ENCODE measurements at regions not wholly inside any gene's neighbourhood (a gene's known extent, or its start where the extent isn't known, plus 50 kb on each side); places are given as distances from the start of the nearest gene placed in this dataset.

- DNase-seq (no peak), ATAC-seq (ENCODE audit: insufficient read depth, low read depth) (no peak)
- H3K9me3 ChIP-seq (ENCODE audit: insufficient read depth, low read length, severe bottlenecking) = no peaks in the 10 kb centered on the region
- no peaks in the 10 kb centered on the region for H4K20me1 ChIP-seq (ENCODE audit: insufficient read depth, low read length)
- H3K9ac ChIP-seq (ENCODE audit: low read depth, low read length) = no peak overlapping the region
- no peak overlapping the region for H3K4me3 ChIP-seq (ENCODE audit: low read depth in 1 of 2, low read length in 2 of 2)
- TF ChIP-seq CTCF (IDR thresholded peaks at IDR 0.05; ENCODE audit: borderline replicate concordance, extremely low read depth, low read length, poor library complexity, severe bottlenecking) (no peak), EZH2 (IDR thresholded peaks at IDR 0.05; ENCODE audit: borderline replicate concordance, low read depth, low read length, severe bottlenecking) (no peak)
- no peaks in the 10 kb centered on the region for H3K27me3 ChIP-seq (ENCODE audit: insufficient read depth, low read length, poor library complexity)
- no peaks in the 10 kb centered on the region for H3K36me3 ChIP-seq (ENCODE audit: insufficient read depth, low read length)
- H2AFZ ChIP-seq (ENCODE audit: low read depth, low read length) = no peak overlapping the region
- no peak overlapping the region for H3K4me2 ChIP-seq (ENCODE audit: insufficient read depth, low read length)
- H3K4me1 ChIP-seq (ENCODE audit: insufficient read depth, low read length) = no peaks in the 10 kb centered on the region
- no peak overlapping the region for H3K27ac ChIP-seq (ENCODE audit: low read length)
- H3K79me2 ChIP-seq (ENCODE audit: insufficient read depth, low read length) = no peaks in the 10 kb centered on the region
Observed at GRCh38 chr11:92475819-92476218, 251.2 kb downstream of the FAT3 start.

- no peak overlapping the region for H3K9ac ChIP-seq (ENCODE audit: low read depth, low read length)
- H3K27ac ChIP-seq (ENCODE audit: low read length) = no peak overlapping the region
- no peaks in the 10 kb centered on the region for H3K79me2 ChIP-seq (ENCODE audit: insufficient read depth, low read length)
- H4K20me1 ChIP-seq (ENCODE audit: insufficient read depth, low read length) = no peaks in the 10 kb centered on the region
- no peak for DNase-seq
- no peaks in the 10 kb centered on the region for H3K4me1 ChIP-seq (ENCODE audit: insufficient read depth, low read length)
- TF ChIP-seq CTCF (IDR thresholded peaks at IDR 0.05; ENCODE audit: borderline replicate concordance, extremely low read depth, low read length, poor library complexity, severe bottlenecking) (no peak), EZH2 (IDR thresholded peaks at IDR 0.05; ENCODE audit: borderline replicate concordance, low read depth, low read length, severe bottlenecking) (no peak)
- no peak for ATAC-seq (ENCODE audit: insufficient read depth, low read depth)
- H3K9me3 ChIP-seq (ENCODE audit: insufficient read depth, low read length, severe bottlenecking) = no peaks in the 10 kb centered on the region
- H3K4me3 ChIP-seq (ENCODE audit: low read depth in 1 of 2, low read length in 2 of 2) = no peak overlapping the region
- H3K4me2 ChIP-seq (ENCODE audit: insufficient read depth, low read length) = no peak overlapping the region
- no peaks in the 10 kb centered on the region for H3K27me3 ChIP-seq (ENCODE audit: insufficient read depth, low read length, poor library complexity)
- no peaks in the 10 kb centered on the region for H3K36me3 ChIP-seq (ENCODE audit: insufficient read depth, low read length)
- no peak overlapping the region for H2AFZ ChIP-seq (ENCODE audit: low read depth, low read length)
Observed at GRCh38 chr11:92477686-92478085, 253.1 kb downstream of the FAT3 start.

GRCh38 chr11:92480499-92480898 is 255.9 kb downstream of the FAT3 start:
- H3K9me3 ChIP-seq (ENCODE audit: insufficient read depth, low read length, severe bottlenecking) = no peaks in the 10 kb centered on the region
- no peaks in the 10 kb centered on the region for H3K4me1 ChIP-seq (ENCODE audit: insufficient read depth, low read length)
- H3K4me3 ChIP-seq (ENCODE audit: low read depth in 1 of 2, low read length in 2 of 2) = no peak overlapping the region
- H3K9ac ChIP-seq (ENCODE audit: low read depth, low read length) = no peak overlapping the region
- ATAC-seq (ENCODE audit: insufficient read depth, low read depth) (no peak), DNase-seq (no peak)
- no peak overlapping the region for H3K4me2 ChIP-seq (ENCODE audit: insufficient read depth, low read length)
- H3K79me2 ChIP-seq (ENCODE audit: insufficient read depth, low read length) = no peaks in the 10 kb centered on the region
- no peak overlapping the region for H3K27ac ChIP-seq (ENCODE audit: low read length)
- no peaks in the 10 kb centered on the region for H4K20me1 ChIP-seq (ENCODE audit: insufficient read depth, low read length)
- no peak overlapping the region for H2AFZ ChIP-seq (ENCODE audit: low read depth, low read length)
- TF ChIP-seq EZH2 (IDR thresholded peaks at IDR 0.05; ENCODE audit: borderline replicate concordance, low read depth, low read length, severe bottlenecking) (no peak), CTCF (IDR thresholded peaks at IDR 0.05; ENCODE audit: borderline replicate concordance, extremely low read depth, low read length, poor library complexity, severe bottlenecking) (no peak)
- H3K27me3 ChIP-seq (ENCODE audit: insufficient read depth, low read length, poor library complexity) = no peaks in the 10 kb centered on the region
- no peaks in the 10 kb centered on the region for H3K36me3 ChIP-seq (ENCODE audit: insufficient read depth, low read length)

- H4K20me1 ChIP-seq (ENCODE audit: insufficient read depth, low read length) = no peaks in the 10 kb centered on the region
- no peak overlapping the region for H2AFZ ChIP-seq (ENCODE audit: low read depth, low read length)
- DNase-seq (no peak), ATAC-seq (ENCODE audit: insufficient read depth, low read depth) (no peak)
- no peak overlapping the region for H3K27ac ChIP-seq (ENCODE audit: low read length)
- TF ChIP-seq EZH2 (IDR thresholded peaks at IDR 0.05; ENCODE audit: borderline replicate concordance, low read depth, low read length, severe bottlenecking) = no peak
- no peaks in the 10 kb centered on the region for H3K36me3 ChIP-seq (ENCODE audit: insufficient read depth, low read length)
- H3K4me3 ChIP-seq (ENCODE audit: low read depth in 1 of 2, low read length in 2 of 2) = no peak overlapping the region
- no peak overlapping the region for H3K9ac ChIP-seq (ENCODE audit: low read depth, low read length)
- H3K9me3 ChIP-seq (ENCODE audit: insufficient read depth, low read length, severe bottlenecking) = no peaks in the 10 kb centered on the region
- H3K79me2 ChIP-seq (ENCODE audit: insufficient read depth, low read length) = no peaks in the 10 kb centered on the region
- H3K4me2 ChIP-seq (ENCODE audit: insufficient read depth, low read length) = no peak overlapping the region
- no peaks in the 10 kb centered on the region for H3K27me3 ChIP-seq (ENCODE audit: insufficient read depth, low read length, poor library complexity)
- no peaks in the 10 kb centered on the region for H3K4me1 ChIP-seq (ENCODE audit: insufficient read depth, low read length)
Observed at GRCh38 chr11:92482492-92483060, 258.0 kb downstream of the FAT3 start.
